ENCODE measurements at regions not wholly inside any gene's neighbourhood (a gene's known extent, or its start where the extent isn't known, plus 50 kb on each side); places are given as distances from the start of the nearest gene placed in this dataset.
"Not testable (repeated sequence)": the region's sequence is repeated elsewhere in the genome, so short reads cannot be mapped to it uniquely, and the experiment has no call there.

DNA sequence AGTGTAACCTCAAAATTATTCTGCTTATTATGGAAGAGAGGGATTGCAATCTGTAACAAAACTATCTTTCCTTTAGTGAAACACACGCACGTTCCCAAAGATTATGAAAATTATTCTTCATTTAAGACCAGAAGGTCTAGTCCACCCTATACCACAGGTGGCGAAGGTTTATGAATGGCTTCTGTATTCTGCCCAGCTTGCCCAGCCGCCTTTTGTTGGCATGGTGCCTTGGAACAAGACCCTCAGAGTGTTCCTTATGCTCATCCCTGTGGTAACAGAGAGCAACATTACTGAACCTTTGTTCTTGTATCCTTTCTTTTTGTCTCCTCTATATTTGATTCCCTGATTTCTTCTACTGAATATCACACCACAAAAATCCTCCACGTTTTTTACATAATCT is 116.4 kb downstream of the FAR1 start (continued):
- TF ChIP-seq, protein P1, sequence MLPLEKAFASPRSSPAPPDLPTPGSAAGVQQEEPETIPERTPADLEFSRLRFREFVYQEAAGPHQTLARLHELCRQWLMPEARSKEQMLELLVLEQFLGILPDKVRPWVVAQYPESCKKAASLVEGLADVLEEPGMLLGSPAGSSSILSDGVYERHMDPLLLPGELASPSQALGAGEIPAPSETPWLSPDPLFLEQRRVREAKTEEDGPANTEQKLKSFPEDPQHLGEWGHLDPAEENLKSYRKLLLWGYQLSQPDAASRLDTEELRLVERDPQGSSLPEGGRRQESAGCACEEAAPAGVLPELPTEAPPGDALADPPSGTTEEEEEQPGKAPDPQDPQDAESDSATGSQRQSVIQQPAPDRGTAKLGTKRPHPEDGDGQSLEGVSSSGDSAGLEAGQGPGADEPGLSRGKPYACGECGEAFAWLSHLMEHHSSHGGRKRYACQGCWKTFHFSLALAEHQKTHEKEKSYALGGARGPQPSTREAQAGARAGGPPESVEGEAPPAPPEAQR (CRISPR knock-in tag; IDR thresholded peaks at IDR 0.05): no peak
- TF ChIP-seq ELF4 (CRISPR knock-in tag; IDR thresholded peaks at IDR 0.05; ENCODE audit: low read depth) (no peak), JAZF1 (CRISPR knock-in tag; IDR thresholded peaks at IDR 0.05) (no peak), ZNF138 (CRISPR knock-in tag; conservative IDR thresholded peaks at IDR 0.05) (no peak), OVOL2 (CRISPR knock-in tag; IDR thresholded peaks at IDR 0.05; ENCODE audit: borderline replicate concordance) (no peak)
- TF ChIP-seq, protein P2, sequence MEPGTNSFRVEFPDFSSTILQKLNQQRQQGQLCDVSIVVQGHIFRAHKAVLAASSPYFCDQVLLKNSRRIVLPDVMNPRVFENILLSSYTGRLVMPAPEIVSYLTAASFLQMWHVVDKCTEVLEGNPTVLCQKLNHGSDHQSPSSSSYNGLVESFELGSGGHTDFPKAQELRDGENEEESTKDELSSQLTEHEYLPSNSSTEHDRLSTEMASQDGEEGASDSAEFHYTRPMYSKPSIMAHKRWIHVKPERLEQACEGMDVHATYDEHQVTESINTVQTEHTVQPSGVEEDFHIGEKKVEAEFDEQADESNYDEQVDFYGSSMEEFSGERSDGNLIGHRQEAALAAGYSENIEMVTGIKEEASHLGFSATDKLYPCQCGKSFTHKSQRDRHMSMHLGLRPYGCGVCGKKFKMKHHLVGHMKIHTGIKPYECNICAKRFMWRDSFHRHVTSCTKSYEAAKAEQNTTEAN (CRISPR knock-in tag; IDR thresholded peaks at IDR 0.05): no peak
- TF ChIP-seq, protein P3, sequence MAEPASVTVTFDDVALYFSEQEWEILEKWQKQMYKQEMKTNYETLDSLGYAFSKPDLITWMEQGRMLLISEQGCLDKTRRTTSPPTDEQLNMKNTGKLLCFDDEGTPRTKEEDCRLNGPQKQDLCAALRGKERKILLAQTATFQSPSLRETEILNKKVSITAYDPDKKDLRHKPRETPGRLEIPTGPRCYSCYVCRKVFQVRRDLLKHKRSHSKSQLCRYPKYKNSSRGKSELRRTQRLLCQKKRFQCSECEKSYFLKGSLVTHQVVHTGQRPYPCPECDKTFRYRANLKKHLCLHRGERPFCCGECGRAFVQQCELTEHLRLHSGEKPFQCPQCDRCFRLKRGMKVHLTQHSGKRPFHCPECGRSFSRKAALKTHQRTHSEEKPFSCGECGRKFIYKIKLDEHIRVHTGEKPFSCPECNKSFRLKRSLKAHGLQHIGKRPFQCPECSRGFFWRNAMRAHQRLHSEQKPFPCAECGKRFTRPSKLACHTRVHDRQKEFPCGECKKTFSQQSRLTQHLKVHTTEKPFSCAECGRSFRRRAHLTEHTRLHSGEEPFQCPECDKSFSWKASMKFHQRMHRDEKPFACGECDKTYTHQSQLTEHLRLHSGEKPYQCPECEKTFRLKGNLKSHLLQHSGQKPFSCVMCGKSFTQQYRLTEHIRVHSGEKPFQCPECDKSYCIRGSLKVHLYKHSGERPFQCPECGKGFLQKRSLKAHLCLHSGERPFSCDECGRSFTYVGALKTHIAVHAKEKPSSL (CRISPR knock-in tag; conservative IDR thresholded peaks at IDR 0.05): no peak
- TF ChIP-seq, protein P4, sequence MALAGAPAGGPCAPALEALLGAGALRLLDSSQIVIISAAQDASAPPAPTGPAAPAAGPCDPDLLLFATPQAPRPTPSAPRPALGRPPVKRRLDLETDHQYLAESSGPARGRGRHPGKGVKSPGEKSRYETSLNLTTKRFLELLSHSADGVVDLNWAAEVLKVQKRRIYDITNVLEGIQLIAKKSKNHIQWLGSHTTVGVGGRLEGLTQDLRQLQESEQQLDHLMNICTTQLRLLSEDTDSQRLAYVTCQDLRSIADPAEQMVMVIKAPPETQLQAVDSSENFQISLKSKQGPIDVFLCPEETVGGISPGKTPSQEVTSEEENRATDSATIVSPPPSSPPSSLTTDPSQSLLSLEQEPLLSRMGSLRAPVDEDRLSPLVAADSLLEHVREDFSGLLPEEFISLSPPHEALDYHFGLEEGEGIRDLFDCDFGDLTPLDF (CRISPR knock-in tag; IDR thresholded peaks at IDR 0.05): no peak
- TF ChIP-seq, protein P5, sequence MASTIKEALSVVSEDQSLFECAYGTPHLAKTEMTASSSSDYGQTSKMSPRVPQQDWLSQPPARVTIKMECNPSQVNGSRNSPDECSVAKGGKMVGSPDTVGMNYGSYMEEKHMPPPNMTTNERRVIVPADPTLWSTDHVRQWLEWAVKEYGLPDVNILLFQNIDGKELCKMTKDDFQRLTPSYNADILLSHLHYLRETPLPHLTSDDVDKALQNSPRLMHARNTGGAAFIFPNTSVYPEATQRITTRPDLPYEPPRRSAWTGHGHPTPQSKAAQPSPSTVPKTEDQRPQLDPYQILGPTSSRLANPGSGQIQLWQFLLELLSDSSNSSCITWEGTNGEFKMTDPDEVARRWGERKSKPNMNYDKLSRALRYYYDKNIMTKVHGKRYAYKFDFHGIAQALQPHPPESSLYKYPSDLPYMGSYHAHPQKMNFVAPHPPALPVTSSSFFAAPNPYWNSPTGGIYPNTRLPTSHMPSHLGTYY (CRISPR knock-in tag; IDR thresholded peaks at IDR 0.05): no peak

DNA sequence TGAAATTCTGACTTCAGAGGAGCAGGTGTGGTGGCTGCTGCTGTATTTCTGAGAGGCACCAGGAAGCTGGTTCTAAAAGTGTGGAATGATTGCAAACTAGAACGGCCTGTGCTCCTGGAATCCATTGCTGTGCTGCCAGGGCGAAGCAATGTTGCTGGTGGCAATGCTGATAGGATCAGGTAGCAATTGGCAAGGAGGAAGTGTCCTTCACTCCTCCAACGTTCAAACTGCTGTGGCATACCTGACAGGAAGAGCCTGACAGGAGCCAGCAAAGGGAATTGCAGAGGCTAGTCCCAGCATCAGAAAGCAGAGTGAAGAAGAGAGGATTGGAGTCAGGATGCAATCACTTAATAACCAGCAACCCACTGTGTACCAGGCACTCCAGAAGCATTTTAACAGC is 118.2 kb downstream of the FAR1 start:
- no peak for ATAC-seq
- peaks cover 4% of the 10 kb centered on the region; the same call in 1 of the 2 replicates for H3K9me3 Mint-ChIP-seq
- peaks cover 11% of the 10 kb centered on the region for H3K4me1 Mint-ChIP-seq
- no peak for TF ChIP-seq ZNF263 (CRISPR knock-in tag; IDR thresholded peaks at IDR 0.05; ENCODE audit: low read depth)
- no peak for TF ChIP-seq RORB (CRISPR knock-in tag; IDR thresholded peaks at IDR 0.05)
- TF ChIP-seq, protein P6, sequence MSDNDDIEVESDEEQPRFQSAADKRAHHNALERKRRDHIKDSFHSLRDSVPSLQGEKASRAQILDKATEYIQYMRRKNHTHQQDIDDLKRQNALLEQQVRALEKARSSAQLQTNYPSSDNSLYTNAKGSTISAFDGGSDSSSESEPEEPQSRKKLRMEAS (CRISPR knock-in tag; IDR thresholded peaks at IDR 0.05): no peak
- TF ChIP-seq SMAD3 (CRISPR knock-in tag; IDR thresholded peaks at IDR 0.05; ENCODE audit: borderline replicate concordance): no peak
- TF ChIP-seq TEAD1 (CRISPR knock-in tag; IDR thresholded peaks at IDR 0.05): no peak
- no peak for TF ChIP-seq PRRX2 (CRISPR knock-in tag; IDR thresholded peaks at IDR 0.05)
- TF ChIP-seq FOXK1 (CRISPR knock-in tag; IDR thresholded peaks at IDR 0.05): no peak
- TF ChIP-seq JAZF1 (CRISPR knock-in tag; IDR thresholded peaks at IDR 0.05): no peak
- TF ChIP-seq, protein P7, sequence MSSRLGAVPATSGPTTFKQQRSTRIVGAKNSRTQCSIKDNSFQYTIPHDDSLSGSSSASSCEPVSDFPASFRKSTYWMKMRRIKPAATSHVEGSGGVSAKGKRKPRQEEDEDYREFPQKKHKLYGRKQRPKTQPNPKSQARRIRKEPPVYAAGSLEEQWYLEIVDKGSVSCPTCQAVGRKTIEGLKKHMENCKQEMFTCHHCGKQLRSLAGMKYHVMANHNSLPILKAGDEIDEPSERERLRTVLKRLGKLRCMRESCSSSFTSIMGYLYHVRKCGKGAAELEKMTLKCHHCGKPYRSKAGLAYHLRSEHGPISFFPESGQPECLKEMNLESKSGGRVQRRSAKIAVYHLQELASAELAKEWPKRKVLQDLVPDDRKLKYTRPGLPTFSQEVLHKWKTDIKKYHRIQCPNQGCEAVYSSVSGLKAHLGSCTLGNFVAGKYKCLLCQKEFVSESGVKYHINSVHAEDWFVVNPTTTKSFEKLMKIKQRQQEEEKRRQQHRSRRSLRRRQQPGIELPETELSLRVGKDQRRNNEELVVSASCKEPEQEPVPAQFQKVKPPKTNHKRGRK (CRISPR knock-in tag; IDR thresholded peaks at IDR 0.05; ENCODE audit: borderline replicate concordance): no peak
- TF ChIP-seq, protein P8, sequence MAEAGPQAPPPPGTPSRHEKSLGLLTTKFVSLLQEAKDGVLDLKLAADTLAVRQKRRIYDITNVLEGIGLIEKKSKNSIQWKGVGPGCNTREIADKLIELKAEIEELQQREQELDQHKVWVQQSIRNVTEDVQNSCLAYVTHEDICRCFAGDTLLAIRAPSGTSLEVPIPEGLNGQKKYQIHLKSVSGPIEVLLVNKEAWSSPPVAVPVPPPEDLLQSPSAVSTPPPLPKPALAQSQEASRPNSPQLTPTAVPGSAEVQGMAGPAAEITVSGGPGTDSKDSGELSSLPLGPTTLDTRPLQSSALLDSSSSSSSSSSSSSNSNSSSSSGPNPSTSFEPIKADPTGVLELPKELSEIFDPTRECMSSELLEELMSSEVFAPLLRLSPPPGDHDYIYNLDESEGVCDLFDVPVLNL (CRISPR knock-in tag; IDR thresholded peaks at IDR 0.05; ENCODE audit: borderline replicate concordance, low read depth): no peak
- DNase-seq (ENCODE audit: low spot score): no peak
- H3K27ac Mint-ChIP-seq: no peak overlapping the region
- H3K36me3 Mint-ChIP-seq: no peaks in the 10 kb centered on the region
- ChIA-PET POLR2A (no interaction called here), CTCF (interaction anchor here (1.7 kb wide), 1 partner anchor 87 kb away, joined by 4 read pairs; no protein-coding TSS in a partner anchor)
- peaks cover 5% of the 10 kb centered on the region for H3K27me3 Mint-ChIP-seq (ENCODE audit: low read depth)
- no peak overlapping the region for H3K4me3 Mint-ChIP-seq

DNA sequence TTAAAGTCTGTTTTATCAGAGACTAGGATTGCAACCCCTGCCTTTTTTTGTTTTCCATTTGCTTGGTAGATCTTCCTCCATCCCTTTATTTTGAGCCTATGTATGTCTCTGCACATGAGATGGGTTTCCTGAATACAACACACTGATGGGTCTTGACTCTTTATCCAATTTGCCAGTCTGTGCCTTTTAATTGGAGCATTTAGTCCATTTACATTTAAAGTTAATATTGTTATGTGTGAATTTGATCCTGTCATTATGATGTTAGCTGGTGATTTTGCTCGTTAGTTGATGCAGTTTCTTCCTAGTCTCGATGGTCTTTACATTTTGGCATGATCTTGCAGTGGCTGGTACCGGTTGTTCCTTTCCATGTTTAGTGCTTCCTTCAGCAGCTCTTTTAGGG is 129.1 kb downstream of the FAR1 start:
- CTCF ChIA-PET; ATAC-seq; H3K27ac Mint-ChIP-seq; H3K4me1 Mint-ChIP-seq; POLR2A ChIA-PET; DNase-seq (ENCODE audit: low spot score); H3K4me3 Mint-ChIP-seq; H3K27me3 Mint-ChIP-seq (ENCODE audit: low read depth): not testable (repeated sequence)
- H3K9me3 Mint-ChIP-seq: peaks cover 31% of the 10 kb centered on the region
- H3K36me3 Mint-ChIP-seq: peaks cover 16% of the 10 kb centered on the region
